HG02885 (cell line): ENCODE measurements at regions not wholly inside any gene's neighbourhood (a gene's known extent, or its start where the extent isn't known, plus 50 kb on each side); places are given as distances from the start of the nearest gene placed in this dataset.
"Not testable (repeated sequence)": the region's sequence is repeated elsewhere in the genome, so short reads cannot be mapped to it uniquely, and the experiment has no call there.

Source experiments
- ATAC-seq: cut with Tn5 transposase; IDR thresholded peaks from one replicate; pipeline ENCODE4 v1.9.1; 2021; ENCODE audit warnings: mild to moderate bottlenecking; ENCODE audit not compliant: unreplicated experiment, poor library complexity

GRCh38 chr10:53664282-53665019 lies 891.9 kb upstream of the MBL2 start:
- no peak for ATAC-seq

- ATAC-seq, result no peak
Measured at GRCh38 chr10:53650794-53651193, 878.2 kb upstream of the MBL2 start.

DNA sequence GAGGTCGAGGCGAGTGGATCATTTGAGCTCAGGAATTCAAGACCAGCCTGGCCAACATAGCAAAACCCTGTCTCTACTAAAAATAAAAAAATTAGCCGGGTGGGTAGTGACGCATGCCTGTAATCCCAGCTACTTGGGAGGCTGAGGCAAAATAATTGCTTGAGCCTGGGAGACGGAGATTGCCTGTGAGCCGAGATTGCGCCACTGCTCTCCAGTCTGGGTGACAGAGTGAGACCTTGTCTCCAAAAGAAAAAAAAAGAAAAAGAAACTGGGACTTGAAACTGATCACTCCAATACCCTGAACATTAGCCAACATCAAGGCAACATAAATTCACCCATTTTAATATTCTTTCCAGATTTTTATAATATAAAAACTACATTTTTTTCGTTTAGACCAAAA lies 874.6 kb upstream of the MBL2 start:
- not testable (repeated sequence) for ATAC-seq

DNA sequence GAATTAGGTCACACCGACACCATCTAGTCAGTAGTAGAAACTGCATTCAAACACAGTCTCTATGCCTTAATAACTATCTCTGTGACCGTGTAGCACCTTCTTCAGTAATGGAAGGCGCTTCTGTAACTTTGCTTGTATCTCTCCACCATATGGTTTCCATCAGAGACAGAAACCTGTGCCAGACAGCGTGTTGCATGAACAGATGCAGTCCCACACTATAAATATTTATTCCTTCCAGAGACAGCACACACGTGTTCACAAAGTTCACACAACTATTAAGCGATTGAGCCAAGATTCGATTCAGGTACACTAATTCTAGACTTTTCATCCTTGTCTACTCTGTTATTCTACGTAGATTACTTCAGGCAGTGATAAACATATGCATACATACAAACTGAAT lies 873.9 kb upstream of the MBL2 start:
- ATAC-seq, result no peak

- ATAC-seq, result no peak
Measured at GRCh38 chr10:53645951-53646350, 873.4 kb upstream of the MBL2 start.

DNA sequence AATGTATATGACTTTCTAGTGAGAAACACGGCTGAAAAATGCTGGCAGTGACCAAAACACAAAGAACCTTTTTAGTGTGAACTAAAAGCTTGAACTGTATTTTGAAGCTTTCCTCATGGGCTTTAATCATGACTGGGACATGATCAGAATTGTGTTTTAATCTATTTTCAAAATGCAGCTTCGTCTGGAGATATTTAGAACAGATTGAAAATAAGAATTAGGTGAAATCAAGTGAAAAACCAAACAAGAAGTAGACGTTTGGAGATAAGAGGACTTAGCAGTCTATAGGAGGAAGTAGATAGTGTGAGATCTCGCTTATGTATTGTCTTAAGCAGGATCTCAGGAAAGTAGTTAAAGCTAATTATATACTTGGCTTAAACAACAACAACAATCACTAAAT lies 865.4 kb upstream of the MBL2 start:
- no peak for ATAC-seq

DNA sequence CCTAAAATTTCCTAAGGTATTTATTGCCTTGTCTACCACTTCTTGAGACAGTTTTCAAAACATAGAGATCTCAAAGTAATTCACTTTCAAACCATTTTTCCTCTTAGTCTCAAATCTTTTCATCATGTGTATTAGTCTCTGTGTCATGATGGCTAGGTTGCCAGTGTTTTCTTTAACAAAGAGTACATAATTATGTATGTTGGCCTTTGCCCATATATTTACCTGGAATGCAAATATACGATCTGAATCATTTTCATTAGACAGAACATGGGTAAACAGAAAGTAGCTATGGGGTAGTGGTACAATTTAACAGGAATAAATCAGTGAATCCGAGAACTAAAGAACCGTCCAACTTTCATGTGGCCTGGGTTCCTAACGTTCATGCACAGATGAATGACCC lies 852.1 kb upstream of the MBL2 start:
- no peak for ATAC-seq

DNA sequence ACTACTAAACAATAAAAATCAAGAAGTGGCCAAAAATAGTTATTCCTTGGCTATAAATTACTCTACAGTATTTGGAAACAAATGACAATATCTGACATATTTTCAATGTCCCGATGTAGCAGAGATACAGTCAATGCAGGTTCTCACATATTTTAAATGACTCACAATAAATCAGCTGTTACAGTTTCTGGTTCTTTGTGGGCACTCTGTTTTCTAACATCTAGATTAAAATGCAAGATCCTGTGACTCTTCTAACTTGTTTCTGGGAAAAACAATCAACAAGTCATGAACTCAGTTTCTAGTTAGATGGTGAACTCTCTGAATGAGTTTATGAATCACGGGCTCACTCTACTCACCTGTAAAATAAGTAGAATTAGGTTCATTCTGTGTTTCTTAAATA lies 849.6 kb upstream of the MBL2 start:
- ATAC-seq, result no peak

- no peak for ATAC-seq
Measured at GRCh38 chr10:53619671-53620070, 847.1 kb upstream of the MBL2 start.

- no peak for ATAC-seq
Measured at GRCh38 chr10:53607691-53608090, 835.1 kb upstream of the MBL2 start.

DNA sequence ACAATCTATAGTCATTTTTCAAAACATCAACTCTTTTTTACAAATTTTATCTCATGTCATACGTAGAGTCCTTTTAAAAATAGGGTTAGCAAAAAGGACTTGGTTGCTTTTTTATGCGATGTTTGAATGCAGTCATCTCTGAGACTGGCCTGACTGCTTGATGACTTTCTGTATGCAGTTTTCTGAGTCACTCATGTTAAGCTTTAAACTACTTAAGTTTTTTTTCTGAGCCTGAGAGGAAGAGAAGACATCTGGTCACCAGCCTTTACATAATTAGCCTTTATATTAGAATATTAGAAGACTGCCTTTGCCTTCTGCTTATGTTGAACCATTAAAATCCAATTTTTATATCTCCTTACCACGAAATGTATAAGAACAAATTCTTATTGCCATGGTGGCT lies 834.4 kb upstream of the MBL2 start:
- ATAC-seq, result no peak

DNA sequence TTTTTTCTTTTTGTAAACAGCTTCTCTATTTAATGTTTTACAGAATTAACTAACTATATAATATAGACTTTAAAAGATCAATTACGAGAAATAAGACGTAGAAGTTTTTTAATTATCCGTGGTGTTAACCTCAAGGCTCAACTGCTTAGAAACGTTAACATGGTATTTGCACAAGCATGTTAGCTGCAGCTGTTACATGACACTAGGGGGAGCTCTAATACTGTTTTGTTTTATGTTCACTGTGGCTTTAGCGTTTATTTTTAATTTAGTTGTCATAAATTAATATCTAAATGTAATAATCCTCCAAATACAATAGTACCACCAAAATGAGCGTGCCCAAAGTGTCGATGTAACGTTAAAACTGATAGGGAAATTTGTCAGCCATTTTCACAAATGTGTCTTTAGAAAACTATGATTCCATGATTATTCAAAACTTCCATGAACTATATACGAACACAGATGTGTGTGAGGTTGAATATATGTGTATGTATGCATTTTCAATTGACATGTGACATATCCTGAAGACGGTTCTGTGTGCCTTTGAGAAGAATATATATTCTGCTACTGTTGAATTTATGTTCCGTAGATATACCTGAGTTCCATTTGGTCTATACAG lies 828.8 kb upstream of the MBL2 start:
- ATAC-seq, result peak; percentile 93

GRCh38 chr10:53598914-53599313 lies 826.3 kb upstream of the MBL2 start:
- ATAC-seq, result no peak

DNA sequence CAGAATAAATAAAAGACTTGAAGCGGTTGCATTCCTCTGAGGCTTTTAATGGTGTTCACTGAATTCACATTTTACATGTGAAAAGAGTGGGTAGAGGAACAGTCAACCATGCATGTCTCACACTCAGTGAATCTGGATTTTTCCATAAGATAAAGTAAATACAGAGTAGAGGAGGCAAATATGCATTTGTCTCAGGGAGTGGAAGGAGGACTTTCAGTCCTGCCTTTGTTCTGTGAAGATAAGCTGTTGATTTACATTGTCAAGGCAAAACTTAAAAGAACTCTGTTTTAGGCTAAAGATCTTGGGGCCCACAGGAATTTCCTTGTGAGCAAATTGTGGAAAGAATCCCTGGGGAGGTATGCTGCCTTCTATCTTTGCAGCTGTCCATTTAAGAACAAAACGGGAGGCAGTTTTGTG lies 825.3 kb upstream of the MBL2 start:
- no peak for ATAC-seq

GRCh38 chr10:53580465-53580864 lies 807.9 kb upstream of the MBL2 start:
- ATAC-seq, result no peak

DNA sequence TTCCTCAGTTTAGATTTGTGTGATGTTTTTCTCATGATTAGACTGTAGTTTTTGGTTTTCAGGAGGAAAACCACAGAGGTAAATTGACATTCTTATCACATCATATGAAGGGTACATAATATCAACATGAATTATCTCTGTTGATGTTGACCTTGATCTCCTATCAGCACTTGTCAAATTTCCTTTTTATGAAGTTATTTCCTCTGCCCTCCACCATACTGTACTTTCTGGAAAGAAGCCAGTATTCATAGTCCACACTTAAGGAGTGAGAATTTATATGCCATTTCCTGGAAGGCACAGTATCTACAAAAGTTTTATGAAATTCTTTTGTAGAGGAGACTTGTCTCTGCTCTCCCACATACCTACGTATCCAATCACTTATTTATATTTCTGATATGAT lies 807.2 kb upstream of the MBL2 start:
- no peak for ATAC-seq

DNA sequence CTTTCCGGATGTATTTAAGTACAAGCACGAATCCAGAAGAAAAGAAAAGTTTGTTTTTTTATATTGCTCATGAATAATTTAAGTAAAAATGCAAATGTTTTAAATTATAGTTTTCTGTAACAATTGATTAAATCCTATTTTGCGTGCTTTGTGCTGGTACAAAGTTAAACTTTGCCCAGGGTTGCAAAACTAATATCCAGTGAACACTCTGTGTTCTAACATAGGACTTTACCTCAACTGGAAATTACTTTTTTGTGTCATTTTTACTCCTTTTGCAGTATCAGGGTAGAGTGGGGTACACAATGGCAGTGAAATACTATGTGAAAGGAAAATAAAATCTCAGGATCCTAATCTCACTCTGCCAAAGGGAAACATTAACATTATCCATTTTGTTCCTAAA lies 801.4 kb upstream of the MBL2 start:
- no peak for ATAC-seq

DNA sequence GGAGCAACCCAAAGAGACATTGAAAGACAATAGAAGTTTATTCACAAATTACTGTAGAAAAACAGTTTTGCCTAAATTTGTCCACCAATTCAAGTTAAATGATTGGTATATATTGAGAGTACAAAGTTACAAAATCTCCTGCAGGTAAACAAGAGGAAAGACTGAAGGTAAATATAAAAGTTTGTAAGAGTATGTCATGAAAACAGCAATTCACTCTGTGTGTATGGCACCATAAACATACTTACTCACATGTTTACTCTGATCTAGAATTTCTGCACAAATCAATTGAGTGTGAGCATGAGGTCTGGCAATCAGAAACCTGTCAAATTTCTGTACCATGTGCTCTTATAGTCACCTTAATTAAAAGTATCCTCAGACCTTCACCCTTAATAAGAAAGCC lies 800.9 kb upstream of the MBL2 start:
- ATAC-seq, result no peak

GRCh38 chr10:53572799-53573198 lies 800.2 kb upstream of the MBL2 start:
- ATAC-seq, result no peak

DNA sequence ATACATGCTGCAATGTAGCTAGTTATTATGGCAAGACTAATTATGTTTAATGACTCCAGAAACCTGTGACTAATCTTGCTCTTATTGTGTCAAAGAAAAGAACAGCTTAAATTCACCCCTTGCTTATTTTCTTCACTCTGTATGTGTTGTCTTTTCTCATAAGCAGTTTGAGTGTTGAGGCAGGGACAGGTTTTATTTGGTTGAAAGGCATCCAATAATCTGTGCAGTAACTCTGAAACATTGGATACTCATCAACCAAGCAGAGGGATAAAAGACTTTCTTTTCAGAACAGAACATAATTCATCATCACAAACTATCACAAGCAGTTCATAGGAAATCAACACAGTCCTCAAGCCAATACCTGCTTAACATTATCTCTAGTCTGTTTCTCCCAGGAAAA lies 797.6 kb upstream of the MBL2 start:
- ATAC-seq, result no peak

GRCh38 chr10:53569455-53569854 lies 796.9 kb upstream of the MBL2 start:
- no peak for ATAC-seq

DNA sequence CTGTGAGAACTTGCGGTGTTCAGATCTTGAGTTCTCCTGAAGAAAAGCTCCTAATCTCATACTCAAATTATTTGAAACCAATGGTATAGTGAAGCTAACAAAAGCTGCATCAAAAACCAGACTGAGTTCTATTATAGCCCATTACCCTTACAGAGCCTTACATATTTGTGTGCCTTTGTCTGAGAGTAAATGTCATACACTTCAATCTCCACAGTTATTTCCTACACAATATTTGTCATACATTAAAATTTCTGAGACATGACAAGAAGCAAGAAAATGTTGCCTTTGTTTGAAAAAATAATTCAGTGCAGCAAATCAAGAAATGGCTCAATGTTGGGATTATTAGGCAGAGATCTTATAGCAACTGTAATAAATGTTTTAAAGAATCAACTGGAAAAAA lies 776.1 kb upstream of the MBL2 start:
- ATAC-seq, result no peak
